ENCODE measurements at regions not wholly inside any gene's neighbourhood (a gene's known extent, or its start where the extent isn't known, plus 50 kb on each side); places are given as distances from the start of the nearest gene placed in this dataset.

GRCh38 chr16:85296859-85297660, 184.8 kb upstream of the CIBAR2 start:
- no peak overlapping the region for H2AFZ ChIP-seq (ENCODE audit: low read depth, low read length)
- H3K4me2 ChIP-seq (ENCODE audit: insufficient read depth, low read length): no peak overlapping the region
- H3K9ac ChIP-seq (ENCODE audit: low read depth, low read length): no peak overlapping the region
- no peaks in the 10 kb centered on the region; the same call in 1 of the 2 replicates for H4K20me1 ChIP-seq (ENCODE audit: insufficient read depth, low read length)
- H3K4me1 ChIP-seq (ENCODE audit: insufficient read depth, low read length): no peaks in the 10 kb centered on the region
- peaks cover 9% of the 10 kb centered on the region for H3K27me3 ChIP-seq (ENCODE audit: insufficient read depth, low read length, poor library complexity)
- ATAC-seq (ENCODE audit: insufficient read depth, low read depth) (peak; percentile 96), DNase-seq (peak; percentile 59)
- H3K27ac ChIP-seq (ENCODE audit: low read length): no peak overlapping the region
- H3K79me2 ChIP-seq (ENCODE audit: insufficient read depth, low read length): no peaks in the 10 kb centered on the region
- no peaks in the 10 kb centered on the region for H3K9me3 ChIP-seq (ENCODE audit: insufficient read depth, low read length, severe bottlenecking)
- no peaks in the 10 kb centered on the region for H3K36me3 ChIP-seq (ENCODE audit: insufficient read depth, low read length)
- no peak overlapping the region for H3K4me3 ChIP-seq (ENCODE audit: low read depth in 1 of 2, low read length in 2 of 2)
- TF ChIP-seq CTCF (IDR thresholded peaks at IDR 0.05; ENCODE audit: borderline replicate concordance, extremely low read depth, low read length, poor library complexity, severe bottlenecking) (peak; percentile 84), EZH2 (IDR thresholded peaks at IDR 0.05; ENCODE audit: borderline replicate concordance, low read depth, low read length, severe bottlenecking) (no peak)

DNA sequence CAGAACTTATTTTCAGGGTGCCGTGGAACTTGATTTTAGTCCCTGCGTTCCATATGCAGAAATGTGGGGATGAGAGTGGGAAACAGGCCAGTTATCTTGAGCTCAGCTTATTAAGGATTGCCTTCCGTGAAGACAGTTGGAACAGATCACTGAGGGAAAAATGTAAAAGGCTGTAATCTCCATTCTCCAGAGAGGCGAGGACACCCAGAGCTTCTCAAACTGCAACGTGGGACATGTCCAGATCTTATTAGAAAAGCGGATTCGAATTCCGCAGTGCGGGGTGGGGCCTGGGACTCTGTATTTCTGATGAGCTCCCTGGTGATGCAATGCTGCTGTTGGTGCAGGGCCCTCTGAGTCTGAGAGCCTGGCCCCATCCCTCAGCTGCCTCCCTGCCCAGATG, 185.6 kb upstream of the CIBAR2 start:
- no peak overlapping the region for H3K4me2 ChIP-seq (ENCODE audit: insufficient read depth, low read length)
- no peaks in the 10 kb centered on the region for H3K79me2 ChIP-seq (ENCODE audit: insufficient read depth, low read length)
- H2AFZ ChIP-seq (ENCODE audit: low read depth, low read length): no peak overlapping the region
- no peaks in the 10 kb centered on the region; the same call in 1 of the 2 replicates for H4K20me1 ChIP-seq (ENCODE audit: insufficient read depth, low read length)
- H3K27me3 ChIP-seq (ENCODE audit: insufficient read depth, low read length, poor library complexity): peaks cover 9% of the 10 kb centered on the region
- H3K4me1 ChIP-seq (ENCODE audit: insufficient read depth, low read length): no peaks in the 10 kb centered on the region
- ATAC-seq (ENCODE audit: insufficient read depth, low read depth): no peak
- TF ChIP-seq CTCF (IDR thresholded peaks at IDR 0.05; ENCODE audit: borderline replicate concordance, extremely low read depth, low read length, poor library complexity, severe bottlenecking) (no peak), EZH2 (IDR thresholded peaks at IDR 0.05; ENCODE audit: borderline replicate concordance, low read depth, low read length, severe bottlenecking) (no peak)
- H3K36me3 ChIP-seq (ENCODE audit: insufficient read depth, low read length): no peaks in the 10 kb centered on the region
- H3K4me3 ChIP-seq (ENCODE audit: low read depth in 1 of 2, low read length in 2 of 2): no peak overlapping the region
- H3K9ac ChIP-seq (ENCODE audit: low read depth, low read length): no peak overlapping the region
- H3K9me3 ChIP-seq (ENCODE audit: insufficient read depth, low read length, severe bottlenecking): no peaks in the 10 kb centered on the region
- no peak for DNase-seq
- no peak overlapping the region for H3K27ac ChIP-seq (ENCODE audit: low read length)

GRCh38 chr16:85300406-85300968, 188.2 kb upstream of the CIBAR2 start:
- no peak overlapping the region for H3K4me3 ChIP-seq (ENCODE audit: low read depth in 1 of 2, low read length in 2 of 2)
- no peaks in the 10 kb centered on the region for H3K27me3 ChIP-seq (ENCODE audit: insufficient read depth, low read length, poor library complexity)
- no peaks in the 10 kb centered on the region for H4K20me1 ChIP-seq (ENCODE audit: insufficient read depth, low read length)
- H3K4me1 ChIP-seq (ENCODE audit: insufficient read depth, low read length): peaks cover 4% of the 10 kb centered on the region; the same call in 1 of the 2 replicates
- H3K9ac ChIP-seq (ENCODE audit: low read depth, low read length): no peak overlapping the region
- TF ChIP-seq CTCF (IDR thresholded peaks at IDR 0.05; ENCODE audit: borderline replicate concordance, extremely low read depth, low read length, poor library complexity, severe bottlenecking) (no peak), EZH2 (IDR thresholded peaks at IDR 0.05; ENCODE audit: borderline replicate concordance, low read depth, low read length, severe bottlenecking) (no peak)
- no peaks in the 10 kb centered on the region for H3K79me2 ChIP-seq (ENCODE audit: insufficient read depth, low read length)
- H2AFZ ChIP-seq (ENCODE audit: low read depth, low read length): no peak overlapping the region
- H3K36me3 ChIP-seq (ENCODE audit: insufficient read depth, low read length): no peaks in the 10 kb centered on the region
- H3K9me3 ChIP-seq (ENCODE audit: insufficient read depth, low read length, severe bottlenecking): no peaks in the 10 kb centered on the region
- DNase-seq (no peak), ATAC-seq (ENCODE audit: insufficient read depth, low read depth) (no peak)
- no peak overlapping the region for H3K27ac ChIP-seq (ENCODE audit: low read length)
- H3K4me2 ChIP-seq (ENCODE audit: insufficient read depth, low read length): no peak overlapping the region
